Putamen (tissue), 1 donor: ENCODE measurements at regions not wholly inside any gene's neighbourhood (a gene's known extent, or its start where the extent isn't known, plus 50 kb on each side); places are given as distances from the start of the nearest gene placed in this dataset.
A peak's percentile ranks its signal among the peaks of the same experiment; 100 is the strongest.

Experiments used
- DNase-seq: peaks from one replicate; pipeline ENCODE4 v3.0.0-alpha.2; 2016; ENCODE audit warnings: low spot score

DNA sequence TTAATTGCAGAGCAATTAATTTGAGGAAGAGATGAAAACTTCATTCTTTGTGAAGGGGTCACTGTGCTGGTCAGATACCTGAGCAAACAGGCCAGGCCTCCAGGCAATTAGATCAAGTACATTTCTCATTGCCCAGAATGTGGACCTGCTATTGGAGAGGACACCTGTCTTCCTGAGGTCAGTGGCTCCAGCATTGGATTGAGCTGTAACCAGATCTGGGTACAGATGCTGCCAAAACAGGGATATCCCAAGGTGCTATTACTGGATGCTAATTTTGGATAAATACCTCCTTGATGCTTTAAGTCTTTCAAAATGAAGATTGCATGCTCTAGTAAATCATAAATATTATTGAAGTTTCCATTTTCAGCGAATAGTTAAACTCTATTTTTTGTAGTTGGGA is 131.5 kb downstream of the FAM161A start:
- DNase-seq = no peak

GRCh38 chr2:61721382-61721781 is 132.5 kb downstream of the FAM161A start:
- no peak for DNase-seq

GRCh38 chr2:61720911-61721310 is 132.9 kb downstream of the FAM161A start:
- DNase-seq = no peak

- no peak for DNase-seq
Measured at GRCh38 chr2:61718965-61719364, 134.9 kb downstream of the FAM161A start.

DNA sequence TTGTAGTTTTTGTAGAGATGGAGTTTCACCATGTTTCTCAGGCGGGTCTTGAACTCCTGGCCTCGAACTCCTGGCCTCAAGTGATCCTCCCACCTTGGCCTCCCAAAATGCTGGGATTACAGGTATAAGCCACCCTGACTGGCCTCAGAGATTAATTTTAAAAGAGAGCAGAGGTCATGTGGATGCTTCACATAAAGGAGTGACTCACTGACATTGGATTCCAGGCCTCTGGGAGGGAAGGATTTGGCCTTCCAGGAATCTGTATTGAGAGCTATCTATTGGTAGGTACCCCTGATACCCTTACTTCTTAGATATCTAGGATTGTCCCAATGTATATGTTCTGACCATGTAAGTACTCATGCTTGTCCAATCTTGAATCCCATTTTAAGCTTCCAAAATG is 138.4 kb downstream of the FAM161A start:
- no peak for DNase-seq

DNA sequence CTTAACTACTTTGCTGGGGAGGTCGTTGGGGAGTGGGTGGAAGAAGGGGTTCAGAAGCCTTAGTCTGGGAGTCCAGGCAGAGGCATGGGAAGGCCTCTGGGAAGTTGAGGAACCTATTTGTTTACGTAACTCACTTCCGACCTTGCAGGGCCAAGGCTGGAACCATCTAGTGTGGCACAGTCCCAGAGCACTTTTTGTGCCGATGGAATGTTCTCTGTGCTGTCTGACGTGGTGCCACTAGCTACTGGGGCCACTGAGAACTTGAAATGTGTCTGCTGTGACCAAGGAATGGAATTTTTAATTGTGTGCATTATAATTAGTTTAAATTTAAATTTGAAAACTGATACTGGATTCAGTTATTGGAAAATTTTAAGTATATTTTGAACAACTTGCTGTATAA is 139.7 kb downstream of the FAM161A start:
- DNase-seq = no peak

DNA sequence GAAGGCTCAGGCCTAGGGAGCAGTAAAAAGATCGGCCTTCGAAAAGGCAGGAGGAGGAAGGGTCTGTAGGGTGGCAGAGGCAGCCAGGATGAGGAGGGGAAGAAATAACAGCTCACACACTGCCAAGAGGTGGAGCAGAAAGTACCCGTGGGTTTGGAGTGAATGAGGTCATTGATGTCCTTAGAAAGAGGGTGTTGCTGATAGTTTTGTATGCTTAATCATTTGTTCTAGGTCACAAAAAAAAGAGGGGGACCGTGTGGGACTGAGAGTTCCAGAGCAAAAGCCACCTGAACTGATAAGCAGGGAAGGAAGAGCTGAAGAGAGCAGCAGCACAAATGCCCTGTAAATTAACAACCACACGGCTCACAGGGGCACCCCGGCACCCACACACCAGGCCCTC is 140.4 kb downstream of the FAM161A start:
- no peak for DNase-seq

DNA sequence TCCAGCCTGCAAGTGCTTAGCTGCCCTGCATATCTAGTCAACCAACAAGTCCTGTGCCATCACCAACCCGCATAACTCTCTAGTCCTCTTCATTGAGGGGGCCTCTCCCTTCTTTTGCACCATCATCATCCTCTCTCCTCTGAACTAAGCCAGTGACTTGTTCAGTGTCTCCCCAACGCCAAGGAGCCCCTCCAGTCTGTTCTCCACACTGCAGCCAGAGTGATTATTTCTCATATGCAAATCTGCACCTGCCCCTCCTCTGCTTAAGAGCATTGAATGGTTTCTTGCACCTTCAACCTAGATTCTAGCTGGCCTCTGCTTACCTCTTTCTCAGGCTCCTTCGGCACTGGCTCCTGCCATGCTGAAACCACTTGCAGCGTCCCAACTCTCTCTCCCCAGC is 141.8 kb downstream of the FAM161A start:
- DNase-seq = no peak

DNA sequence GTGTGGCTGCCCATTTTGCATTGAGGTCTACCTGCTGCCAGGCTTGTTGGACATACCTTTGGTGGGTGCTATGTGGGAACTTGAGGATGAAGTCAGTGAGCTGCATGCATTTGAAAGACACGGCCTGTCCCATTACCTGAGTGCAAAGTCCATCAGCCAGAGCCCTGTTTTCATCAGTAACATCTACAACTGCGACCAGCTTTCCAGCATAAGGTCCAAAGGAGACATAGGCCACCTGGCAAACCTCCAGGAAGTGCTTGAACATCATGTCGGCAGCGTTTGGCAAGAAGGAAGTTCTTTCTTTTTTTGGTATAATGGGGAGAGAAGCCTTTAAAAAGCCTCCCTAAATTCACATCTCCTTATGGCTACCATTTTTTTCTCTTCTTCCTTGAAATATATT is 143.1 kb downstream of the FAM161A start:
- DNase-seq = no peak

DNA sequence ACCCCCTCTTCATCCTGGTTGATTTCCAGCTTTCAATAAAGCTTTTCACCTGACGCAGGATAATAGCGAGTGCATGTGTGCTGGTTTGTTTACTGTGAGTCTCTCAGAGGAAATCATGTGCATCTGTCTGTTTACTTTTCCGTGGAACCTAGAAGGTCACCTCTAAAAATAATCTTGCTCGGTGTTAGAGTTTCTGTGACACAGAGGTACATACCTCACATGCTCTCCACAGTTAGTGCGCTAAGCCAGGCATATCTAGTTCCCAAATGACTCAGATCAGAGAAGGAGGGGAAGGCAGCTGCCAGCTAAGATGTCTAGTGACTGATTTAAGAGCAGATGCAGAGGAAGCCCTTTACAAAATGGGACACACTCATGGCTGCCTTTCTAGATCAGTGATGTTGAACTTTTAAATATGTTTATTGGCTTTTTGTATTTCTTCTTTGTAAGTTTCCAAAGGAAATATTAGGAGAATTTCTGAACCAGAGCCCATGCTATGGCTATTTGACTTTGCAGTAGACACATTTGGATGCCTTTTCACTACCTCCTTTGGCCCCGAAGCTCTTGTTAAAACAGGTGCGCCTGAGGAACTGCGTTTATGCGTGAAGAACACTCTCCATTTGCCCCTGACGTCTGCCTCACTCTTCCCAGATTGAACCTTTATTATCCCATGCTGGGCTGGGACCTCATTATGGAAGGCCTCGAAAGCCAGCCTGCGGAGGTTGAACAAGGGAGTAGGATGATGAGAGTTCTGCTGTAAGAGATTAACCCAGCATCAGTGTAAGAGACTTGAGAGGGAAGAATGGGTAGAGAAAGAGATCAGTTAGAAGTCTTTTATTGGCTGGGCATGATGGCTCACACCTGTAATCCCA is 145.6 kb downstream of the FAM161A start:
- DNase-seq = peak; percentile 32

GRCh38 chr2:61705625-61706024 is 148.2 kb downstream of the FAM161A start:
- no peak for DNase-seq

DNA sequence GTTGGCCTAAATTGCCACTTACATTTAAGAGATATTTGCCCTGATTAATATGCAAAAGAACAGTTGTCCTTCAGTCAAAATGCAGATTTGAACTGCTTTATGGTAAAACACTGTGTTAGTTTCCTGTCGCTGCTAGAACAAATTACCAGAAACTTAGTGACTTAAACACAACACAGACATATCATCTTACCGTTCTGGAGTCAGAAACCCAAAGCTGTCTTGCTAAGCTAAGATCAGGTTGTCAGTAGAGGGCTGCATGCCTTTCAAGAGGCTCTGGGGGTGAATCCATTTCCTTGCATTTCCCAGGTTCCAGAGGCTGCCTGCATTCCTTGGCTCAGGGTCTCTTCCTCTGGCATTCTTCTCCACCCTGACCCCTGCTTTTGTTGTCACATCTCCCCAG is 149.5 kb downstream of the FAM161A start:
- DNase-seq = no peak

DNA sequence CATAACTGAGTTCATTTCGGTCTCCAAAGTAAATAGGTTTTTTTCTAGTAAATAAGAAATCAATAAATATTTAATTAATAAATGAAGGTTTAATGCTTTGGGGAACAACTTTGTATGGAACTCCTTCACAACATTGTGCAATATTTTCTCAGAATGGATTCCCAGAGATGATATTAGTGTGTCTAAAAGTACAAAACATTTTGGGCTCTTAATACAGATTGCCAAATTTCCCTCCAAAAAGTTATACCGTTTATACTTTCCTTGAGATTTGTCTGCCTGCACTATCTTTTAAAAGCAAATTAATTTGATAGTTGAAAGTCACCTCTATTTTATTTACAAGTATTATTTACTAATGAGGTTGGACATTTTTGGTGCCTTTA is 151.8 kb downstream of the FAM161A start:
- DNase-seq = no peak

DNA sequence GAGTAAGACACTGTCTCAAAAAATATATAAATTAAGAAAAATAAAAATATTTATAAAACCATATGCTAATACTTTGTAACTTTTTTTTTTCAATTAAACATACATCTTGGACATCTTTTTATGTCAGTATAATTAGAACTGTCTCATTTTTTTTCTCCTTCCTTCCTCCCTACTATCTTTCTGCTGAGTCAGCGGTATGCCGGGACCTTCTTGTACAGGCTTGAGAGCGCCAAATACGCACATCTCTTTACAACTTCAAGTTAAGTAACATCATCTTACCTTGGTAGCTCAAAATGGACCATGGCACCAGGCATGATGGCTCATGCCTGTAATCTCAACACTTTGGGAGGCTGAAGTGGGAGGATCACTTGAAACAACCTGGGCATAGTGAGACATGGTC is 153.4 kb downstream of the FAM161A start:
- no peak for DNase-seq

- DNase-seq = peak; percentile 91
Measured at GRCh38 chr2:61694312-61695274, 156.4 kb upstream of the XPO1 start.

- DNase-seq = no peak
Measured at GRCh38 chr2:61693744-61694143, 155.6 kb upstream of the XPO1 start.

GRCh38 chr2:61690078-61690596 is 152.0 kb upstream of the XPO1 start:
- DNase-seq = no peak

GRCh38 chr2:61689568-61689967 is 151.4 kb upstream of the XPO1 start:
- no peak for DNase-seq

- DNase-seq = no peak
Measured at GRCh38 chr2:61688369-61689334, 150.5 kb upstream of the XPO1 start.

GRCh38 chr2:61679096-61679495 is 140.9 kb upstream of the XPO1 start:
- DNase-seq = no peak

DNA sequence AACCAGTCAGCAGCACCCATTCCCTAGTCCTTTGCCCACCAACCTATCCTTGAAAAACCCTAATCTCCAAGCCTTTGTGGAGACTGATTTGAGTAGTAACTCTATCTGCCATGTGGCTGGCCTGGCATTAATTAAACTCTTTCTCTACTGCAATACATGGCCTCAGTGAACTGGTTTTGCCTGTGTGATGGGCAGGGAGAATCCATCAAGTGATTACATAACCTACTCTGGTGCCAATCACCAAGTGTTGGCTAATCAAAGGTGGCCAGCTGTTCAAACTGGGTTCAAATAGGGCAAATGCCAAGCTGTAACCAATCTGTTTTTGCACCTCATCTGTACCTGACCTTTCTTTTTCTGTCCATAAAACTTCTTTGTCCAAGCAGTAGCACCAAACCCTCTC is 139.8 kb upstream of the XPO1 start:
- DNase-seq = no peak

DNA sequence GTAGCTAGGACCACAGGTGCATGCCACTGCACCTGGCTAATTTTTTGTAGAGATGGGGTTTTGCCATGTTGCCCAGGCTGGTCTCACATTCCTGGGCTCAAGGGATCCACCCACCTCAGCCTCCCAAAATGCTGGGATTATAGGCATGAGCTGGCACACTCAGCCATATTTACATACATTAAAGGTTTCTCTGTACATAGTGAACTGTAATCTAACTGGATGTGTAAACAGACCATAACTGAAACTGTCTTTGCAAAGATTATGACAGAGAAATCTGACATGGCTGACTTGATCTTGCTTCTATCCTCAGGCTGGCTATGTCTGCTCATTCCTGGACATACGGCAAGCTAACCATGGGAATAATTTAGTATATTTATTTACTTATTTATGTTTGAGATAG is 139.2 kb upstream of the XPO1 start:
- DNase-seq = no peak
